ENCODE measurements at regions not wholly inside any gene's neighbourhood (a gene's known extent, or its start where the extent isn't known, plus 50 kb on each side); places are given as distances from the start of the nearest gene placed in this dataset.
A peak's percentile ranks its signal among the peaks of the same experiment; 100 is the strongest.

GRCh38 chr12:98360401-98360800 is 155.0 kb upstream of the TMPO start:
- no peak for DNase-seq

- DNase-seq, result no peak
Observed at GRCh38 chr12:98369581-98369980, 145.8 kb upstream of the TMPO start.

- DNase-seq, result no peak
Observed at GRCh38 chr12:98370976-98371375, 144.4 kb upstream of the TMPO start.

- DNase-seq, result no peak
Observed at GRCh38 chr12:98371419-98371818, 144.0 kb upstream of the TMPO start.

- no peak for DNase-seq
Observed at GRCh38 chr12:98372340-98373024, 142.9 kb upstream of the TMPO start.

- peak; percentile 63 for DNase-seq
Observed at GRCh38 chr12:98373025-98373554, 142.3 kb upstream of the TMPO start.

- DNase-seq, result no peak
Observed at GRCh38 chr12:98374007-98374406, 141.4 kb upstream of the TMPO start.

GRCh38 chr12:98379106-98379505 is 136.3 kb upstream of the TMPO start:
- DNase-seq, result no peak

- DNase-seq, result no peak
Observed at GRCh38 chr12:98385641-98386040, 129.7 kb upstream of the TMPO start.

- DNase-seq, result no peak
Observed at GRCh38 chr12:98387444-98387843, 127.9 kb upstream of the TMPO start.

GRCh38 chr12:98388126-98388525 is 127.3 kb upstream of the TMPO start:
- DNase-seq, result no peak

GRCh38 chr12:98389593-98389992 is 125.8 kb upstream of the TMPO start:
- no peak for DNase-seq

GRCh38 chr12:98397323-98398105 is 117.9 kb upstream of the TMPO start:
- peak; percentile 70 for DNase-seq

GRCh38 chr12:98399532-98399931 is 115.9 kb upstream of the TMPO start:
- peak; percentile 85 for DNase-seq

- no peak for DNase-seq
Observed at GRCh38 chr12:98401427-98401826, 114.0 kb upstream of the TMPO start.

- DNase-seq, result peak; percentile 26
Observed at GRCh38 chr12:98402091-98402490, 113.3 kb upstream of the TMPO start.

- DNase-seq, result no peak
Observed at GRCh38 chr12:98402671-98403070, 112.7 kb upstream of the TMPO start.

GRCh38 chr12:98403385-98403784 is 112.0 kb upstream of the TMPO start:
- no peak for DNase-seq

GRCh38 chr12:98403936-98404335 is 111.5 kb upstream of the TMPO start:
- DNase-seq, result no peak

- DNase-seq, result no peak
Observed at GRCh38 chr12:98405805-98406366, 109.5 kb upstream of the TMPO start.

- DNase-seq, result no peak
Observed at GRCh38 chr12:98406378-98406777, 109.0 kb upstream of the TMPO start.

- no peak for DNase-seq
Observed at GRCh38 chr12:98408681-98409080, 106.7 kb upstream of the TMPO start.

- DNase-seq, result no peak
Observed at GRCh38 chr12:98409548-98409947, 105.8 kb upstream of the TMPO start.

- no peak for DNase-seq
Observed at GRCh38 chr12:98410356-98410755, 105.0 kb upstream of the TMPO start.
